NCI-H748 (cell line): ENCODE measurements at regions not wholly inside any gene's neighbourhood (a gene's known extent, or its start where the extent isn't known, plus 50 kb on each side); places are given as distances from the start of the nearest gene placed in this dataset.
"Not testable (repeated sequence)": the region's sequence is repeated elsewhere in the genome, so short reads cannot be mapped to it uniquely, and the experiment has no call there.

Experiments
- DNase-seq: peaks from one replicate; lab custom pipeline; 2025; ENCODE audit not compliant: unreplicated experiment; lab: John Stamatoyannopoulos, UW

DNA sequence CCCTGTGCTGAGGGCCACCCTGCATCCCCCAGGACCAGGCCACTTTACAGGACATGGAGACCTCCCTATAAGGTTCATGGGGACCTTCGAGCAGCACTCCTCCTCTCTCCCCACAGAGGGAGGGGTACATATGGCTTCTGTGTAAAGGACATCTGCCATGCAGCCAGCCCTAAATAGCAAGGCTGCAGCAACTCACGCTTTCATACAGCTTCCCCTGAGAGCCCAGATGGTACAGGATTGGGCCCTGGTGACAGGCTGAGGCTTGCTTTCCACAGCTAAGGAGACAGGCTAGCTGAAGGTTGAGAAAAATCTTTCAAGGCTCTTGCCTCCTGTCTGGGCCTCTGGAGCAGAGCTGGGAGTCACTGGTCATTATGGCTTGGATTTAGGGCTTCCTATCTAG, 147.0 kb upstream of the ZNF366 start:
- DNase-seq = no peak

DNA sequence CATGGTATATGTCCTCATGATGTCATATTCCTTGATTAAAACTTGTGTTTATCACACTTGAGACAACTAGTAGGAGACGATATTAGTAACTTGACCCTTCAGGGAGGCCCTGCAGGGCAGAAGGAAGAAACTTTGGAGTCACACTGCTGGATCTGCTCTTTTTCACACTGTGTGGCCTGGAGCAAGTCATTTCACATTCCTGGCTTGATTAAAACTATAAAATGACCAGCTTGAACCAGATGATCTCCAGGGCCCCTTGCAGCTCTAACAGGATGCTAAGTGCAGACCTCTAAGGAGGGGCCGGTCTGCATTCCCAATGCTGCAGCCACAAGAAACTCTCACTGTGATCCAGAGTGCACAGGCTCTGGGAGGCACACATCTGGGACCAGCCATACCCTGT, 146.4 kb upstream of the ZNF366 start:
- no peak for DNase-seq

DNA sequence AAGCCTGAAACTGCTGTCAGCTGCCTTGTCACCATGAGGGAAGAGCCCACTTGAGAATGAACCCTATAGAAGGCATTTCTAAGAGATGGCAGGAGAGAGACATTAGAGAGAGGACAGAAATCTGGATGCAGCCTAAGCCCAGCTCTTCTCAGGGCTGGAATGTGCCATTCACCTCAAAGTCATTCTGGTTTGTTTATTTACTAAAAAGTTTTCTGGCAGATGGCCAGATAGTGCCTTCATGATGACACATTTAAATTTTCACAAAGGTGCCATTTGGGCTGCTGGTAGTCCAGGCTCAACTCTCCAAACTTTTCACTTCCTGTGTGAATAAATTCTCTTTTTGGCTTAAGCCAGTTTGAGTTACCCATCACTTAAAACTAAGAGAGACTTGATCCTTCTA, 144.6 kb upstream of the ZNF366 start:
- no peak for DNase-seq

DNA sequence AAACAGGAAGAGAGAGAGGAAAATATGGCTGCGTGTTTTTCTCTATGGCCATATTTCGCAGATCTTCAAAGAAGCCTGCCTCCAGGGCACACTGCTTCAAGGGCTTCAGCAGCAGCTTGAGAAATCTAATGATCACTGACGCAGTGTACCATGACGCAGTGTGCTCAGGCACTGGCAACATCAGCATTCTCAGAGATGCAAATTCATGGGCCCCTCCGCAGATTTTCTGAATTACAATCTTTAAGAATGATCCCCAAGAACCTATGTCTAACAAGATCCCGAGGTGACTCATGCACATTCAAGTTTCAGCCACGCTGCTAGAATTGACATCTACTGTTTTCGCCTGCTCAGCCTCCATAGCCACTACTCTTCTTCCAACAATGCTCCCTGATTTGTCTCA, 143.9 kb upstream of the ZNF366 start:
- no peak for DNase-seq

DNA sequence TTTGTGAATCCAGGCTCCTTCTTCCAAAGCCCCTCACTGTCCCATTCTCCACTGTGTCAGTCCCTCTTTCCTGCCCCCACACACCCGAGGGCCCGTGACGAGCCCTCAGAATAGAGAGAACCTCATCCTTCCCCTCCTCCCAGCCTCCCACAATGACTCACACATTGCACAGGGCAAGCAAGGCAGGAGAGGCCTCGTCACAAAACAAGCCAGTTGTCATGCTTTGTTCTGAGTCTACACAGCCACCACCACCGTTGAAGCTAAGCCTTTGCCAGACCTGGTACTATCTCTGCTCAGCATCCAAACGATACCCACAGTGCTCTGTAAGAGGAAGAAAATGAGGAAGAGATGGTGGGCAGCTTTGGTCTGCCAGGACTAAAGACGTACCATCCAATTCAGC, 142.2 kb upstream of the ZNF366 start:
- DNase-seq = no peak

DNA sequence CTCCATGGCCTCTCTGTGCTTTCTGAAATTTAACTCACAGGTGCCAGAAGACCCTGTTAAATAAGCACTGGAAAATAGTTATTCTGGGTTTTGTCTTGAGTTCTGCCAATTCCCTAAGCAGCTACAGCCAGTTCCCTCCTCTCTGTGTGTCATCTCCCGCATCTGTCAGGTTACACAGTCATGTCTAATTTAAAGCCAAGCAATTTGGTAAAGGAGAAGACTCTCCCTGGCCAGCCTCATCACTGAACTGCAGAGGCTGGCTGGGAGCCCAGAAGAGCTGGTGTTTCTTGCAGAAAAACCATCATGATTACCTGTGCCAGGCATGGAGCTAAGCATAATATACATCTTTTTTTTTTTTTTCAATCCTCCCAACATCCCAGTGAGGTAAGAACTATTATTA, 141.3 kb upstream of the ZNF366 start:
- DNase-seq = no peak

DNA sequence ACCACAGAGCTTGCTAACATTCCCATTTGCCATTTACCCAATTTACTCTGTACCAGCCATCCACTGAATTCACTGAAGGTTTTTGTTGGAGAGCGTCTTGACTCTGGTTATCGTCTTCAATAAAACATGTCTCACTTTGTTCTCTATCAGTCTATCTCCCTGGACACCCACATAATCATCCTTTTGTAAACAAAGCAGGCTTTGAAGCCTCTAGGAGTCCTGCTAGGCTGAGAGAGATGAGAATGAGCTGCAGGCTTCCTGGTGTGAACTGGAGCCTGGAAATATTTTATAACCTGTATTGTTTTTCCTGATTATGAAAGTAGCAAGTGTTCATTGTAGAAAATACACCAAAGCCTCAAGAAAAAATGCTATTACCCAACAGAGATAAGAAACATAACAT, 140.6 kb upstream of the ZNF366 start:
- DNase-seq = peak; percentile 49

DNA sequence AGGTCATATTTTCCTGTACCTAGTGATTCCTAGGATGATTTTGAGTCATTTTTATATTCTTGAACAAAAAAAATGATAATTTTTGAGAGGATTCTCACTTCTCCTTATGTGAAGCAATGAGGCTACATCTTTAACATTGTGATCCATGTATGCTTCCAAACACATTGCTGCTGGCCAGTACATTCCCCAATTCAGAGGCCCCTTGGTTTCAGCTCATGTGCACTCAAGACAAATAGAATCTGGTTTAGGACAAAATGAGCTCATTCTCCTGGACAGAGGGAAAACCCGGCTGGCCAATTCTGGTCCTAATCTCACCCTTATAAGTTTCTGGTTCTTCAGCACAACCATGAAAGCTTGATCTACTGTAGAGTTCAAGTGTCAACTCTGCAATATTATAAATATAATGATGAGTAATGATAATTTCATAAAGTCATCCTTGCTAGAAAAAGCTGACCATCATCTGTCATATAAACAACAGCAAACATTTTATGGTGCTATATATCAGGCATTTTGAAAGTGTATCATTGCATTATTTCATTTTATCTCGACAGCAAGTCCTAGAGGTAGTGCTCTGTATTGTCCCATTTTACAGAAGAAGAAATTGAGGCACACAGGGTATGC, 139.1 kb upstream of the ZNF366 start:
- no peak for DNase-seq

DNA sequence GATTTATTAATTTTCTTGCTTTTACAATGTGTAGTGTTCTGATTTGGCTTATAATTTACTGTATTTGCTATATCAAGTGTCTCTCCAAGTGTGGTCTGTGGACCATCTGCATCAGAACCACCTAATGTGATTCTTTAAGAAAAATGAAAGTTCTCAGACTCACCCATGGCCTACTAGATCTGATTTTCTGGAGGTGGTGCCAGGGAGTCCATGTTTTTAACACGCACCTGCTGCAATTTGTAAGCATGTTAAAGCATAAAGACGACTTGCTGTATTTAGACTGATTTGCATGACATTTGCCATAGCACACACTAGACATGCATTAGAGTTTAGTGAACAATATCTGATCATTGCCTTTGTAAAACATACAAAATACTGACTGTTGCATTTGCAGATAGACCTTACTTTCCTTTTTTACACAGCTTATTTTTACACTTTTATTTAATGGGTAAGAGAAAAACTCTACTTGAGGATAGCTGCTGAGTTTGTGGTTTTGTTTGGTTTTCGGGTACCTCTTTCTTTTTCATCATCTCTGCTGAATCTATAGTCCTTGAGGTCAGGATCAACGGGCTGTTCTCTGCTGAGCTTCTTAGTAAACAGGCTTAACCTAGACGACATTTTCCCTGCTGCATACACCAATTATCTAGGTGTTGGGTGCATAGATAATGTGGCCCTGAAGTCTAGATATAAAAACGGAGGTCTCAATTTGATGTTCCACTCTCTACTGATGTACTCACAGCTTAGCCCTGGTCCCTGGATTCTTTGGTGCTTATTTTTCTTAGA, 138.0 kb upstream of the ZNF366 start:
- no peak for DNase-seq

DNA sequence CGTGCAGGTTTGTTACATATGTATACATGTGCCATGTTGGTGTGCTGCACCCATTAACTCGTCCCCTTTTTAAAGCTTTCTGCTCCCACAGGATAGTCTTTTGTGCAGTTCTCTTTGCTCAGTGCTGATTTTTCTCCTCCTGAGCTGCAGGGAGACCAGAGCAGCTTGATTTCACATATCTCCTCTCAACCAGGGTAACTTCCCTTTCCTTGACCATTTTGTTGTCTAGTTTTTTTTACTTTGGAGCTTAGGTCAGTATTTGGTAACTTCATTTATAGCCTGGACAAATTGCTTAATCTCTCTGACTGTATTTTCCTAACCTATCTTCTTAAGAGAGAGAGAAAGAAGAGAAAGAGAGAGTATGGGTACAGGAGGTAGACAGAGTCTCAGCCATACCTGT, 137.1 kb upstream of the ZNF366 start:
- no peak for DNase-seq

DNA sequence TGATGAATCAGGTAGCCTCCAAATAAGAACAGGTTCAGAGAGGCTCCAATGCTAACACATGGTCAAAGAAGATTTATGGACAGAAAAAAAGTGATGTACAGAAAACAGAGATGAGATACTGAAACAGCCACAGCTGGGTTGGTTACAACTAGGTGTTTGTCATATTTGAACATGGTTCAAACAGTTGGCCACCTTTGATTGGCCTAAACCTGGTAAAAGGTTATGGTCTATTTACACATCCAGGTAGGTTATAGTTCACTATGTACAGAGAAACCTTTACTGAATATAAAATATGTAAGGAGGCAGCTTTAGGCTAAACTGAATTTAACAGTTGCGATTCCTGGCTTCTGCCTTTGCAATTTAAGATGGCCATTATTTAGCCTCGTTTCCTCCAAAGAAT, 134.0 kb upstream of the ZNF366 start:
- no peak for DNase-seq

DNA sequence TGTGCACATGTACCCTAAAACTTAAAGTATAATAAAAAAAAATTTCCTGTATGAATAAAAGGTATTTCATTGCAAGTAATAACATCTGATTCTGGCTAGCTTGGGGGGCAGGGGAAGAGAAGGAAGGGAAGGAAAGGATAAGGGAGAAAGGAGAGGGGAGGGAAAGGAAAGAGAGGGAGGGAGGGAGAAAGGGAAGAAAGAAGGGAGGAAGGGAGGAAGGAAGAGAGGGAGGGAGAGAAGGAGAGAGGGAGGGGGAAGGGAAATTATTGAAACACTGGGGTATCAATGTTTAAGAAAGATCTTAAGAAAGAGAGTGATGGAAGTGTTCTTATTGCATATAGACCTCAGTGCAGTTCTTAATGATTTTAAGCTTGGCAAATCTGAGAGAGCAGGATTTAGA, 129.8 kb upstream of the ZNF366 start:
- no peak for DNase-seq

DNA sequence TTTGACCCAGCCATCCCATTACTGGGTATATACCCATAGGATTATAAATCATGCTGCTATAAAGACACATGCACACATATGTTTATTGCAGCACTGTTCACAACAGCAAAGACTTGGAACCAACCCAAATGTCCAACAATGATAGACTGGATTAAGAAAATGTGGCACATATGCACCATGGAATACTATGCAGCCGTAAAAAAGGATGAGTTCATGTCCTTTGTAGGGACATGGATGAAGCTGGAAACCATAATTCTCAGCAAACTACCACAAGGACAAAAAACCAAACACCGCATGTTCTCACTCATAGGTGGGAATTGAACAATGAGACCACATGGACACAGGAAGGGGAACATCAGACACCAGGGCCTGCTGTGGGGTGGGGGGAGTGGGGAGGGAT, 129.4 kb upstream of the ZNF366 start:
- DNase-seq = not testable (repeated sequence)

DNA sequence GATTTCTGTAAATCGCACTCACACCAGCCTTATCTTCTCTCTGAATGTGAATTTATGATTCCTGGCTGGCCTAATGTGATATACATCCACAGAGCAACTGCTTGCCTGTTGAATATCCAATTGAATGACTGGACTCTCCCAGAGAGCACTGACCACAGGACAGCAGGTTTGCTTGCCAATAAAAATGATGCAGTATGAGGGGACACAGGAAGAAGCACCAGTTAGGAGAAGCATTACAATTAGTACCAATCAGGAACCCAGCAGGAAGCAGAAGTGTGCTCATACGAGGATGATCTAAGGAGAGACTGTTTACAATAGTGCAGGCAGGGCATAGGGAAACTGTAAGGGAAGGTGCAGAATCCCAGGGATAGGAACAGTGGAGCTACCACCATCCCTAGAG, 127.2 kb upstream of the ZNF366 start:
- DNase-seq = peak; percentile 40

DNA sequence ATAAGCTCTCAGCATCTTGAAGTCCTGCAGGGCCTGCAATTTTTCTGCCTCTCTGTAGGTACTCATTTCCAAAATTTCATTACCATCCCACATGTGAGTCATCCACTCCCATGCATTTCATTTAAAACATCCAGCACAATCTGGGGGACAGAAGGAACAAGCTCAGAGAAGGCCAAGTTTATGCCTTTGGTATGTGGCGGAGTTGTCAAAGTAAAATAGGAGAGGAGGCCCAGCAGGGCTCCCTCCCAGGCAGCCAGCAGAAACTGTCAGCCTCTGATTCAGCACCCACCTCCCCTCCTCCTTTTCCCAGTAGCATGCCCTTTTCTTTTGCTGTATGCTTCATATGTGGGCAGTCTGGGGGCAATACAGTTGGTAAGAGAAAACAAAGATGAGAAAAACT, 126.4 kb upstream of the ZNF366 start:
- no peak for DNase-seq

DNA sequence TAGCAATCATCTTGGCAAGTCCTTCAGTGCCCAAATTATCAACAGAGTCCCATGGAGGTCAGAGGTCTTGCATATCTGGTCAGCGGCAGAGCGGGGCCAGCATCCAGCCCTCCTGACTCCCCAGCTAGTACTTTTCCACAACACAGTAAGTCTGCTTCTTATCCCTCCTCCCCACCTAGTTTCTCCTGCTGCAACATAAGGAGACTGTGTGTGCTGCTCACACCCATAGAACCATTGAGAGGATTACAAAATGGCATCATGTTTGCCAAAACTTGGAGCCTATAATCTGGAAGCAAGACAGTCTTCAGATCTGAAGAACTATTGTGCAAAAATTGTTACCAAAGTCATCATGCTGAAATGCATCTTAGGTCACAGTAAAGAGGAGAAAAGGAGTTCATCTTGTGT, 125.8 kb upstream of the ZNF366 start:
- DNase-seq = no peak

DNA sequence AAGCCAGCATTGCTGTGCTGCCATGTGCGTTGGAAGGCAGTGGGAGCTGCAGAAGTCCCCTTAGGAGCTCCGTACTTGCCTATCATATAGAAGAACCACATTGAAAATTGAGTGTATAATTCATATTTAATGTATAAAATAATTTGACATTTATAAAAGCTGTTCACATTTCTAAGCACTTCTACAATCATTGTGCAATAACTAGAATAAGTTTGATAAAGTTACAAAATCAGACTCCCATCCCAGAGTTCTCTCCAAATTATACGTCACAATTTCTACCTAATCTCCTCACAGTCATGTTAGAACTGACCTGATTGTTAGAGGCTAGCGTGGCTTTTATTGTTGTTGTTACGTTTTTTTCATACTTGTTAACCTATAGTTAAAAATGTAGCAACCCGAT, 123.5 kb upstream of the ZNF366 start:
- no peak for DNase-seq

DNA sequence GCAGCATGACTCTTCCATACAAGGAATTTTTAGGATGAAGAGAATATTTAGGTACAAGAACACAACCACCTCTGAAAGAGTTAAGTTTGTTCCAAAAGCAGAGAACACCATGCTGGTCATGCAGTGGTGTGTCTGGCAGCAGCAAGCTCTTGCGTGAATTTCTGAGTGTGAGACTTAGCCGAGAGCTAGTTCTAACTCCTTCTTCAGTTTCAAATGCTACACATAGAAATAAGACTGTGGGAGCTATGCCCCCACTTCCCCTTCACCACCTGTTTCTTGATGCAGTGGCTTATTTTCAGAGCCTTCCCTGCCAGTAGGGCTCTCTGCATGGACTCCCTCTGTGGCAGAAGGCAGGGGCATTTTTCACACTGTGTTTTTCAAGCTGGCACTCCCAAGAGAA, 122.9 kb upstream of the ZNF366 start:
- no peak for DNase-seq

DNA sequence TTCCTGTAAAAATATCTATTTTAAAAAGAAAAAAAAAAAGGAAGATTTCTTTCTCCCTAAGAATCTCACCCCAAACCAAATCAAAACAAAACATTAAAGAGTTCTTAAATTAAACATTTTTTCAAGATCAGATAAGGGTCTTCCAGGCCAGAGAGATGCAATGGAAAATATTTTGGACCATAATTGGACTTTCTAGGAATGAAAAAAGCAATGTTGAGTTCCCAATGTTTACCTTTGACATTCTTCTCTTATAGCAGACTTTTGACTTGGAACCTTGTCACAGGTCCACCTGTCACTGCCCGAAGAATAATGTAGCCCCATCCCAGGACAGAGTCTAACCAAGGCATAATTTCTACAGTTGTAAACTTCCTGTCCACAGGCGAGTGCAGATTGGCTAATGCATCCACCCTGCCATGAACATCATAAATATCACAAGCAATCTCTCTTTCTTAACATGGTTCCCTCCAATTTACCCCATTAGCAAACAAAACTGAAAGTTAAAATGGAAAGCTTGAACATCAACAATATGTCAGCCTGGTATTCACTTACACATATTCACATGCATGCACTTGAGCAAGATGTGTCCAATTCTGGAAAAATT, 121.7 kb upstream of the ZNF366 start:
- DNase-seq = no peak

DNA sequence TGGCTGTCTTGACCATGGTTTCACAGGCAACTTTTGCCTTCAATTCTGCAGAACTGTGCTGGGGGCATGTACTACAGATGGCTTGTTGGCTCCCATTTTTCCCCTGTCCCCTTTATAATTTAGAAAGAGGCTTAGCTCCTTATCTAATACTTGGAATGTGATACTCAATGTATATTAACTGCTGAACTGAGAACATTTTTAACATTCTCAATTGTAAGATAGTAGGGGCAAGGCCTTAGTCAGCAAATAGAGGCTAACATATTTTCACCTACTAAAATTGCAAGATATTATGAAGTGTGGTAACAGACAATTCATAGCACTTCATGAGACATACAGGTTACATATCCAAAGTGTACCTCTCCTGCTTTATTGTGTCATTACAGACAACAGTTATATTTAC, 118.1 kb upstream of the ZNF366 start:
- DNase-seq = no peak

DNA sequence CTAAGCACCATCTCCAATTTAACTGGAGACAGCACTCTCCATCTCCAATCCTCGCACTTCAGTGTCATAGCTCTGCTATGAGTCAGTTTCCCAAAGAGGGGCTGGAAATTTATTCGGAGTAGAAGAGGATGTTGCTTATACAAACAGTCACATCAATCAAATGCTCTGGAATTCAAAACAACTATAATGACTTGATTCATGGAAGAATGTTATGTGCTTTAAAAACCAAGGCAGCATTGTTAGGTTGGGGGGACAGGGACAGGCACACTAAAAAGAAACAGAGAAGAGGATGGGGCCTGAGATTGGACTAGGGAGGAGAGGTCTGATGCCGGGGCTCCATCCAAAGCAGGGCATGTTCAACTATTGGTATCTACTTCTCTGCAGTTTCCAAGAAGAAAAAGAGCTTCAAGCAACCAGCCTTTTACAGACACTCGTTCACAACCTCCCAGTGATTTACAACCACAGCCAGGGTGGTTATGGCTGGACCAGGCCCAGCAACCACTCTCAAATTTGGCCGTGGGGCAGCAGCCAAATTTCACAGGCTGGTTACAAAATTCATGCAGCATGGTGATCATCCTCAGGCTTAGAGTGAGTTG, 117.5 kb upstream of the ZNF366 start:
- DNase-seq = no peak

DNA sequence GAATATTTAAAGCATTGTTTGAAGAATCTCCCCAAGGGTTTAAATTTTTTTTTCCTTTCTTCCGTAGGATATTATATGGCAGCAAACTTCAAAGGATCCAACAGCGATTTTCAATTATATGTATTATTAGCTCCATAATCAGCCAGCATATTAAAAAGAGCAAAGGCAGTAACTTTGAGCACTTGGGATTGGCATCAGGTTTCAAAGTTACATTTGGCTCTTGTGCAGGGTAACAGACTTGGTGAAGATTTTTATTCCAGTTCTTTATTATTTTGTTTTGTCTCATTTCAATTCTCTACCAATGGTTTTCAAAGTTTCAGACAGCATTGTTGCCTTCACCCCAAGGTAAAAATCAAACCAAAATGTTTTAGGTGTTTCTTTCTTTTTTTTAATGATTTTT, 116.7 kb upstream of the ZNF366 start:
- no peak for DNase-seq
